Nephron (organoid): ENCODE measurements at regions not wholly inside any gene's neighbourhood (a gene's known extent, or its start where the extent isn't known, plus 50 kb on each side); places are given as distances from the start of the nearest gene placed in this dataset.
"Not testable (repeated sequence)": the region's sequence is repeated elsewhere in the genome, so short reads cannot be mapped to it uniquely, and the experiment has no call there.

Source experiments
- H3K27ac Mint-ChIP-seq, 3 experiments: 2 replicates each; pipeline ENCODE4 v1.8.0; 2020; ENCODE audit warnings: mixed read lengths in 3 of 3, mild to moderate bottlenecking in 2 of 3, moderate library complexity in 1 of 3
- H3K27me3 Mint-ChIP-seq: 2 replicates; pipeline ENCODE4 v1.8.0; 2021; ENCODE audit warnings: low read depth, mild to moderate bottlenecking, moderate library complexity, mixed read lengths
- H3K36me3 Mint-ChIP-seq: 2 replicates; pipeline ENCODE4 v1.8.0; 2020; ENCODE audit warnings: low read depth, mixed read lengths
- H3K4me1 Mint-ChIP-seq: 2 replicates; pipeline ENCODE4 v1.8.0; 2020; ENCODE audit warnings: mixed read lengths
- H3K4me3 Mint-ChIP-seq, 3 experiments: 2 replicates each; pipeline ENCODE4 v1.8.0; 2020; ENCODE audit warnings: mild to moderate bottlenecking in 3 of 3, mixed read lengths in 3 of 3, moderate library complexity in 2 of 3
- H3K9me3 Mint-ChIP-seq: 2 replicates; pipeline ENCODE4 v1.8.0; 2020; ENCODE audit warnings: mixed read lengths
- TF ChIP-seq, protein P1 (sequence below), 3 experiments: fragments of 200-600 bp; sonication (generic); IDR thresholded peaks; one replicate each; pipeline ENCODE4 v1.5.0; 2021; ENCODE audit warnings: antibody characterized with exemption in 3 of 3; ENCODE audit not compliant: unreplicated experiment in 3 of 3

DNA sequence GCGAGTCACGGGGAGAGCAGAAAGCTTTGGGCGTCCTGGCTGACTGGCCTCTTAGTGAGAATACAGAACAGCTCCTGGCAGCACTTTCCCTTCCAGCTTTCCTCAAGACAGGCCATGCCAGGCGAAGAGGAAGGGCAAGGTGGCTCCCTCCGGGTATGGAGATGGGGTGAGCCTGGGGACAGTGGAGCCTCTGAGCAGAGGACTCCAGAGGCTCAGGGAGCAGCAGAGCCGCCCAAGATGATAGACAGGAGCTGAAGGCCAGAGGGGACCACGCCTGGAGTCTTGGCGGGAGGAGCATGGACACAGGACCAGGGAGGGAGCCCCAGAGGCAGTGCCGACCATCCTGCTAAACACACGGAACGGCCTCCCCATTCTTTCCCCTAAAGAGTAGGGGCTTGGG is 229.1 kb downstream of the TM9SF2 start:
- H3K27me3 Mint-ChIP-seq = no peaks in the 10 kb centered on the region
- TF ChIP-seq, protein P1, sequence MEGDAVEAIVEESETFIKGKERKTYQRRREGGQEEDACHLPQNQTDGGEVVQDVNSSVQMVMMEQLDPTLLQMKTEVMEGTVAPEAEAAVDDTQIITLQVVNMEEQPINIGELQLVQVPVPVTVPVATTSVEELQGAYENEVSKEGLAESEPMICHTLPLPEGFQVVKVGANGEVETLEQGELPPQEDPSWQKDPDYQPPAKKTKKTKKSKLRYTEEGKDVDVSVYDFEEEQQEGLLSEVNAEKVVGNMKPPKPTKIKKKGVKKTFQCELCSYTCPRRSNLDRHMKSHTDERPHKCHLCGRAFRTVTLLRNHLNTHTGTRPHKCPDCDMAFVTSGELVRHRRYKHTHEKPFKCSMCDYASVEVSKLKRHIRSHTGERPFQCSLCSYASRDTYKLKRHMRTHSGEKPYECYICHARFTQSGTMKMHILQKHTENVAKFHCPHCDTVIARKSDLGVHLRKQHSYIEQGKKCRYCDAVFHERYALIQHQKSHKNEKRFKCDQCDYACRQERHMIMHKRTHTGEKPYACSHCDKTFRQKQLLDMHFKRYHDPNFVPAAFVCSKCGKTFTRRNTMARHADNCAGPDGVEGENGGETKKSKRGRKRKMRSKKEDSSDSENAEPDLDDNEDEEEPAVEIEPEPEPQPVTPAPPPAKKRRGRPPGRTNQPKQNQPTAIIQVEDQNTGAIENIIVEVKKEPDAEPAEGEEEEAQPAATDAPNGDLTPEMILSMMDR (IDR thresholded peaks at IDR 0.05; ENCODE audit: unreplicated experiment in 3 of 3) = no peak
- no peaks in the 10 kb centered on the region for H3K9me3 Mint-ChIP-seq
- H3K36me3 Mint-ChIP-seq = no peaks in the 10 kb centered on the region
- no peak overlapping the region for H3K27ac Mint-ChIP-seq
- no peak overlapping the region for H3K4me3 Mint-ChIP-seq
- H3K4me1 Mint-ChIP-seq = no peaks in the 10 kb centered on the region

DNA sequence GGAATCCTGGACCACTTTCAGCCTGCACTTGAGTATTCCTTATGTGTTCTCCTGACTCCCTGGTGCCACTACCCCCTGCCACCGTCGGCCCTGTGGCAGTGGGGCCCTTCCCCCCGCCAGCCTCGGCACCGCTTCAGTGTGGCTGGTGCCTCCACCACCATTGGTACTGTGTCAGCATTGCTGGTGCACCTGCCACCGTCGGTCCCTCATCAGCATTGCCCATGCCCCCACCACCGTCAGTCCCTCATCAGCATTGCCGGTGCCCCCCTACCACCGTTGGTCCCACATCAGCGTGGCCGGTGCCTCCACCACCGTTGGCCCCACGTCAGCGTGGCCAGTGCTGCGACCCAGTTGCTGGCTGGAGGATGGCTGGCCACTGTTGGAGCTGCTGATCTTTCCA is 228.5 kb downstream of the TM9SF2 start:
- H3K36me3 Mint-ChIP-seq = no peaks in the 10 kb centered on the region
- H3K4me3 Mint-ChIP-seq = no peak overlapping the region
- H3K4me1 Mint-ChIP-seq = no peaks in the 10 kb centered on the region

DNA sequence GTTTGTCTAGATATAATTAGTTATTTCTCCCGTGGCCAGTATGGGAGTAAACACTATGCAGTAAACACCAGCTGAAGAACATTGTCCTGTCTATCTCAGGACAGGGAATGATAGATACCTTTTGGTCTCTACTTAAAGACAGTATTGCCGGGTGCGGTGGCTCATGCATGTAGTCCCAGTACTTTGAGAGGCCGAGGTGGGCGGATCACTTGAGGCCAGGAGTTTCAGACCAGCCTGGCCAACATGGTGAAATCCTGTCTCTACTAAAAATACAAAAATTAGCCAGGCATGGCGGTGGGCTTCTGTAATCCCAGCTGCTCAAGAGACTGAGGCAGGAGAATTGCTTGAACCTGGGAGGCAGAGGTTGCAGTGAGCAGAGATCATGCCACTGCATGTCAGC is 226.4 kb downstream of the TM9SF2 start:
- not testable (repeated sequence) for H3K9me3 Mint-ChIP-seq, H3K4me1 Mint-ChIP-seq, H3K27me3 Mint-ChIP-seq, H3K36me3 Mint-ChIP-seq, H3K4me3 Mint-ChIP-seq, H3K27ac Mint-ChIP-seq

More for the DNA sequence above, 228.5 kb downstream of the TM9SF2 start:
- TF ChIP-seq, protein P1 (IDR thresholded peaks at IDR 0.05; ENCODE audit: unreplicated experiment in 3 of 3) = no peak
- Mint-ChIP-seq H3K27ac (no peak overlapping the region), H3K9me3 (no peaks in the 10 kb centered on the region), H3K27me3 (no peaks in the 10 kb centered on the region)

- Mint-ChIP-seq H3K36me3 (no peaks in the 10 kb centered on the region), H3K27me3 (no peaks in the 10 kb centered on the region), H3K4me3 (no peak overlapping the region), H3K27ac (no peak overlapping the region), H3K4me1 (no peaks in the 10 kb centered on the region), H3K9me3 (no peaks in the 10 kb centered on the region)
- TF ChIP-seq, protein P1 (IDR thresholded peaks at IDR 0.05; ENCODE audit: unreplicated experiment in 3 of 3) = no peak
Observed at GRCh38 chr13:99726282-99726894, 225.1 kb downstream of the TM9SF2 start.

- no peaks in the 10 kb centered on the region for H3K4me1 Mint-ChIP-seq
- H3K27ac Mint-ChIP-seq = no peak overlapping the region
- peaks cover 3% of the 10 kb centered on the region for H3K9me3 Mint-ChIP-seq
- H3K4me3 Mint-ChIP-seq = no peak overlapping the region
- TF ChIP-seq, protein P1 (IDR thresholded peaks at IDR 0.05; ENCODE audit: unreplicated experiment in 3 of 3) = no peak
- no peaks in the 10 kb centered on the region for H3K36me3 Mint-ChIP-seq
- H3K27me3 Mint-ChIP-seq = no peaks in the 10 kb centered on the region
Observed at GRCh38 chr13:99725644-99726043, 224.4 kb downstream of the TM9SF2 start.

DNA sequence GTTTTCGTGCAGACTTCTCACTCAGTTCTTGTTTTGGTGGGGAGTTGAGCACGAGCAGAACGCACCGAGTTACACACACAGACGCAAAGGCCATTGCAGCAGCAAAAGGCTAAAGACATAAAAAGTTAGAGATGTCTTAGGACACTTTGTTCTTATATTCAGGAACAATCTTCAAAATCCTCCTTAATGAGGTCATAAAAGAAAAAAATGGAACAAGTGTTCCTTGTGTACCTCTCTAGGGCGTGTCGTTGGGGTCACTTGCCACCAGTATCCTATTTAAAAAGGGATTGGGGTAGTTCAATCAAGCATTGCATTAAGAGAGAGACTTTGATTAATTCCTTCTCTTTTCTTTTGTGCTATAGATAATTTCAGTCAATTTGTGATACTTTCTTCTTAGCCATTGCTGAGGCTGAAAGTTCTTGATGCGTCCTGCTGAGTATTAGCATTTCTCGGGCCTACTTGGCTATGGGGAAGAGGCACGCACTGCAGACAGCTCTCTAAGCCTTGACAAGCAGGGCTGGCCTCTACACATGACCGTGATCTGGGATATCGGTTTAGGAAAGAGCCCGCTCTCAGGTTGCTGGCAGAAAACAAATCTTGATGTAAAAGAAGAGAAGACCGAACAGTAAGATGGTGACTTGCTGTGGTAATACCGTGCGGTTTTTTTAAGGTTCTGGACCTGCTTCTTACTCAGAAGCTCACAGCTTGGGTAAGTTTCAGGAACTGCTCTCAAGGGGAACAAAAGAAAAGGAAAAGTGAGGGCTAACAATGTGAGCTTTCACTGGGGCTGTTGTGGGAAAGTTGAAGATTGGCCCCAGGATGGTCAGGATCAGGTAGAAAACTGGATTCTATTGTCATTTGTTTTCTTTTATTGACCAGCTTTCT is 223.6 kb downstream of the TM9SF2 start:
- Mint-ChIP-seq H3K4me3 (no peak overlapping the region), H3K4me1 (no peaks in the 10 kb centered on the region)

More for the DNA sequence above, 223.6 kb downstream of the TM9SF2 start:
- TF ChIP-seq, protein P1 (IDR thresholded peaks at IDR 0.05; ENCODE audit: unreplicated experiment in 3 of 3) = no peak
- Mint-ChIP-seq H3K36me3 (peaks cover 4% of the 10 kb centered on the region), H3K27ac (no peak overlapping the region), H3K27me3 (no peaks in the 10 kb centered on the region), H3K9me3 (peaks cover 6% of the 10 kb centered on the region)
